GM18511 (cell line): ENCODE measurements at regions not wholly inside any gene's neighbourhood (a gene's known extent, or its start where the extent isn't known, plus 50 kb on each side); places are given as distances from the start of the nearest gene placed in this dataset.
"Not testable (repeated sequence)": the region's sequence is repeated elsewhere in the genome, so short reads cannot be mapped to it uniquely, and the experiment has no call there.

Experiments
- ATAC-seq: cut with Tn5 transposase; IDR thresholded peaks from one replicate; pipeline ENCODE4 v1.9.1; 2021; ENCODE audit warnings: mild to moderate bottlenecking, moderate library complexity; ENCODE audit not compliant: unreplicated experiment

DNA sequence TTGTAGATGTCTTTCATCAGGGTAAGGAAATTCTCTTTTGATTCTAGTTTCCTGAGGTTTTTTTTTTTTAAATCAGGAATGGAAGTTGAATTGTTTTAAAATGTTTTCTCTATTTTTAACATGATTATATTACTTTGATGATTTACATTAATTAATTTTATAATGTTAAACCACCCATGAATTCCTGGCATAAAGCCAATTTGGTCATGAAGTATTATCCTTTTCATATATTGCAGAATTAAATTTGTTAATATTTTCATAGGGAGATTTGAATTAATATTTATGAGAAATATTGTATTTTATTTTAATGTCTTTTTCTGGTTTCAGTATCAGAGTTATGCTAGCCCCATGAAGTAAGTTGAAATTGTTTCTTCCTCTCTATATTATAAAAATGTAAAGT is 144.6 kb downstream of the MAIP1 start:
- ATAC-seq = no peak

DNA sequence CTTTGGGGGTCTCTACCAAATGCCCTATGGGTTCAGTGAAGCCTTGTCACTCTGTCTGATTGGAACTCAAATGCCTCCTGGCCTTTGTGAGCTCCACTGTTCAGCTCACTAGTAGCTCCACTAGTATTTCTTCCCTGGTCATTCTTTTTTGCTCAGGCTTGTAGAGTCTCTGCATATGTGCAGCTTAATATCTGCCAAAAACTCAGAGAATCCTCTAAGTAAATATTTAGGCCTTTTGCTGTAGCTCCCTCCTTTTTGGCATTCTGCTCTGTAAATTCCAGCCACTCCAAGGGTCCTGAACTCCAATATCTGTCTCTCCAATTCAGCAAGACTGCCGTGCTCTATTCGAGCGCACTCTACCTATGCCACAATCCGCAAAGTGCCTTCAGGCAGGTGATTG is 146.5 kb downstream of the MAIP1 start:
- ATAC-seq = no peak

DNA sequence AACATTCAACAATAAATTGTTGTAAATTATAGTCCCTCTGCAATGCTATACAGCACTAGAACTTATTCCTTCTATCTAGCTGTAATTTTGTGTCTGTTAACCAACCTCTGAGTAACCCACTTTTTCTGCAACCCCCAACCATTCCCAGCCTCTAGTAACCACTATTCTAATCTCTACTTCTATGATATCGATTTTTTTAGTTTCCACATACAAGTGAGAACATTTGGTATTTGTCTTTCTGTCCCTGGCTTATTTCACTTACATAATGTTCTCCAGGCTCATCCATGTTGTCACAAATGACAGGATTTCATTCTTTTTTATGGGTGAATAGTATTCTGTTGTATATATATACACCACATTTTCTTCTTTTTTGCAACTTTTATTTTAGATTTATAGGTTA is 147.6 kb downstream of the MAIP1 start:
- no peak for ATAC-seq

DNA sequence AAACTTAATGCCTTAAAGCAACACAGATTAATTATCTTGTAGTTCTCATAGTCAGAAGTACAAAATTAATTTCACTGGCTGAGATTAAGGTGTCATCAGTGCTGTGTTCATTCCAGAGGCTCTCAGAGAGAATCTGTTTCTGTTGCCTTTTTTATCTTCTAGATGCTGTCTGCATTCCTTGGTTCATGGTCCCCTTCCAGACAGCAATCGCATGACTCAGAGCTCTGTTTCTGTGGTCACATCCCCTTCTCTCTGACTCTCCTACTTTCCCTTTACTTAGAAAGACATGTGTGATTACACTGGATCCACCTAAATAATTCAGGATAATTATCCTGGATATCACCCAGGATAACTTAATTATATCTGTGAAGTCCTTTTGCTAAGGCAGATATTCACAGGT is 148.6 kb downstream of the MAIP1 start:
- no peak for ATAC-seq

DNA sequence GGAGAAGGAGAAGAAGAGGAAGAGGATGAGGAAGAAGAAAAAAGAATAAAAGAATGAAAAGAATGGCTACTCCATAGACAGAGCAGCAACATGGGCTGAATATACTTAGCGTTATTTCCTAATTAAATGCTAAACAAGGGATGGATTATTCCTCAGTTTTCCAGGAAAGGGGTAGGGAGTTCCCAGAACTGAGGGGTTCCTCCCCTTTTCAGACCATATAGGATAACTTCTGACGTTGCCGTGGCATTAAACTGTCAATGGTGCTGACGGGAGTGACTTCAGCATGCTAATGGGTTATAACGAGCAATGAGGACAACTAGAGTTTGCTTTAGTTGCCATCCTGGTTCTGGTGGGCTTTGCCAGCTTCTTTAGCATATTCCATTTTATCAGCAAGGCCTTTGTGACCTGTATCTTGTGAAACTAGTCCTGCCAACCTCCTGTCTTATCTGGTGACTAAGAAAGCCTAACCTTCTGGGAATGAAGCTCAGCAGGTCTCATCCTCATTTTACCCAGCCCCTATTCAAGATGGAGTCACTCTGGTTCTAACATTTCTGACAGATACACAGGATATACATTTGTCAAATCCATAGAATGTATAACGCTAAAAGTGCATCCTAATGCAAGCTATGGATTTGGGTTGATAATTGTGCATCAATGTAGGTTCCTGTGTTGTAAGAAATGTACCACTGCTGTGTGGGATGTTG is 152.3 kb downstream of the MAIP1 start:
- ATAC-seq = no peak

DNA sequence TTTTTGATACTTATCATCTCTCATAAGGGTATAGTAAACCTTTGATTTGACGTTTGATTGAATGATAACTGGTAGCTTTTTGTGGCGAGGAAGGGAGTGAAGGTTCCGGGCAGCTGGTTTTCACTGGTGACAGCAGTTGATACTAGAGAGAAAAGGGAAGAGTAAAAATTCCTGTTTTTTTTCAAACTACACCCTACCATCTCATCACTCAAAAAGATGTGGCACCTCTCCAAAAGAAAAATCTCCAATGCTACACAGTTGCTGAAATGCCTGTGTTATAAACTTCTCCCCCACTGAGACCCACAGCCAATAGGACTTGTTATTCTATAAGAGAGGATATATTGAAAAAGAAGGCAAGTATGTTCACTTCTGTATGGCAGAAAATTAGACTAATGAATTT is 154.0 kb downstream of the MAIP1 start:
- no peak for ATAC-seq

DNA sequence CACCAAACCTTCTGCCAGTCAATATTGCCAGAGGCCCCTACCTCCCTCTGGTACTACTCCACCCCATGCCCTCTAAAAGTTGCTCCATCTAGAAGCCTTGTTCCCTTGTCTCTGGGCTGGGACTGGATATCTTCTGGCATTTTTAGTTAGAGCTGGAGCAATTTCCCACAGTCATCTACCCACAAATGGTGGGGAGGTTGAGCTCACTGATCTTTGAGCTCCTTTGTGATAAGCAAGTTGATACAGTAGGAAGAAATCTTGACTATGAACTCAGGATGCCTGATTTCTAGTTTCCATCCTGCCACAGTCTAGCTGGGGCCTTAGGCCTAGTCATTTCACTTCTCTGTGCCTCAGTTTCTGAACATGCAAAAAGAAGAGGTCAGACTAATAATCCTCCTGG is 155.0 kb downstream of the MAIP1 start:
- no peak for ATAC-seq

DNA sequence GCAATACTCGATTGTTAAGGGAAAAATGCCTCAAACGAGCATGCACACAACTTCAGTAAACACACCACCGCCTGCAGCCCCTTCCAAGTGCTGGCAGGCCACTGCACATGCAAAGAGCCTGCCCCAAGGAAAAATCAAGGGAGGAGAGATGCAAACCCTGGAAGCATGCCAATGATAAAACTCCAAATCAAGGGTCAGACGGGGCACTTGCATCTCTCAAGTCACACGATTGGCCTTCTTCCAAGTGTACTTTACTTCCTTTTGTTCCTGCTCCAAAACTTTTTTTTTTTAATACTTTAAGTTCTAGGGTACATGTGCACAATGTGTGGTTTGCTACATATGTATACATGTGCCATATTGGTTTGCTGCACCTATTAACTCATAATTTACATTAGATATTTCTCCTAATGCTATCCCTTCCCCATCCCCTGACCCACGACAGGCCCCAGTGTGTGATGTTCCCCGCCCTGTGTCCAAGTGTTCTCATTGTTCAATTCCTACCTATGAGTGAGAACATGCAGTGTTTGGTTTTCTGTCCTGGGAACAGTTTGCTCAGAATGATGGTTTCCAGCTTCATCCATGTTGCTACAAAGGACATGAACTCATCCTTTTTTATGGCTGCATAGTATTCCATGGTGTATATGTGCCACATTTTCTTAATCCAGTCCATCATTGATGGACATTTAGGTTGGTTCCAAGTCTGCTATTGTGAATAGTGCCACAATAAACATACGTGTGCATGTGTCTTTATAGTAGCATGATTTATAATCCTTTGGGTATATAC is 157.8 kb downstream of the MAIP1 start:
- ATAC-seq = not testable (repeated sequence)

DNA sequence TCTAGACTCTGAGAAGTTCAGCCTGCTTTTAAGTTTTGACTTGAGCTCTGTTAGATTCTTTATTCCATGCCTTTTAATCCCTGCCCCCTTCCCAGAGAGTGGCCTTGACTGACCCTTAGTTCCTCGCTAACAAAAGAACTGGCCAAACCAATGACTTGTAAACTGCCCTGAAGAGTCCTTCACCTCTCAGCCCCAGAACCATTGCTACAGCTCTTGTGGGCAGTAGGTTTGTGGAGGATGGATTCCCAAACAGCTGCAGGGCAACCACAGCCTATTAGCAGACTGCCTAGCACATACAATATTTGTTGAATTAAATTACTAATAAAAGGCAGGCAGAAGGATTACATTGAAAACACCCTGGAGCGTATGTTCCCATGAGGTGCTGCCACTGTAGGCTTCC is 163.9 kb downstream of the MAIP1 start:
- no peak for ATAC-seq

DNA sequence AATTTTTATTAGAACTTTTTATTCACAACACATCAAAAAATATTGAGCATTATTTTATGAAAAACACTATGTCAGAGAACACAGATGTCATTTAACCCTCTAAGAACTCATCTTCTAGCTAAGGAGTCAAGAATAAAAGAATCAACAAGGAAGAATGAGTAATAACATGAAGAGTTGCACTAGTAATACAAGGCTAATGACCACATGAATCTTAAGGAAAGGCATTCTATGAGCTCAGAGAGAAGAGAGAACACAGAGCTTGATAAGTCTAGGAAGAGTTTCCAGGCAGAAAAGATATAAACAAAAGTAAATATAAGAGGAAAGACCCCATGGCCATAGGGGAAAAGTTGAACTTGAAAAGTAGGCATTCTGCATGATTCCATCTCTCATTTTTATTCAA is 166.5 kb downstream of the MAIP1 start:
- no peak for ATAC-seq

DNA sequence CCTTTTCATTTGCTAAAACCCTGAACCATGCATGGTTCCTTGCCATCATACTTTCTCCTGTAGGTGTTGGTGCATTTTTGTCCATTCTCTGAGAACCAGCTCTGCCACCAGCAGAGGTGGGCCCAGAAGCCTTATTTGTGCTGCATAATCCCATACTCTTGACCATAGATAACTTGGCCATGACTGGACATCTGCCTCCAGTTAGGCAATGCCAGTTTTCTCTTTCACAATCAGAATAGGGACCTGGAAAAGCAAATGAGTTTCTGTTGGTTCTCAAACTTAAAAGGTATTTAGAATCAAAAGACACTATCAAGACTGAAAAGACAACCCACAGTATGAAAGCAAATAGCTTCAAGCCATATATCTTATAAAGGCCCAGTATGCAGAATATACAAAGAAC is 167.3 kb downstream of the MAIP1 start:
- ATAC-seq = no peak

DNA sequence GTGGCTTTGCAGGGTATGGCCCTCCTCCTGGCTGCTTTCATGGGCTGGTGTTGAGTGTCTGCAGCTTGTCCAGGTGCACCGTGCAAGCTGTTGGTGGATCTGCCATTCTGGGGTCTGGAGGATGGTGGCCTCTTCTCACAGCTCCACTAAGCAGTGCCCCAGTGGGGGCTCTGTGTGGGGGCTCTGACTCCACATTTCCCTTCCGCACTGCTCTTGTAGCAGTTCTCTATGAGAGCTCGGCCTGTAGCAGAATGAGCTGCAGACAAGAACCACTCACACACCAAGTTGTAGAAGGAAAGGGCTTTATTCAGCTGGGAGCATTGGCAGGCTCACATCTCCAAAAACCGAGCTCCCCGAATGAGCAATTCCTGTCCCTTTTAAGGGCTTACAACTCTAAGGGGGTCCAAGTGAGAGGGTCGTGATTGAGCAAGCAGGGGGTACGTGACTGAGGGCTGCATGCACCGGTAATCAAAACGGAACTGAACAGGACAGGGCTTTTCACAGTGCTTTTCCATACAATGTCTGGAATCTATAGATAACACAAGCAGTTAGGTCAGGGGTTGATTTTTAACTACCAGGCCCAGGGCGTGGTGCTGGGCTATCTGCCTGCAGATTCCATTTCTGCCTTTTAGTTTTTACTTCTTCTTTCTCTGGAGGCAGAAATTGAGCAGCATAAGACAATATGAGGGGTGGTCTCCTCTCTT is 169.4 kb downstream of the MAIP1 start:
- ATAC-seq = not testable (repeated sequence)

DNA sequence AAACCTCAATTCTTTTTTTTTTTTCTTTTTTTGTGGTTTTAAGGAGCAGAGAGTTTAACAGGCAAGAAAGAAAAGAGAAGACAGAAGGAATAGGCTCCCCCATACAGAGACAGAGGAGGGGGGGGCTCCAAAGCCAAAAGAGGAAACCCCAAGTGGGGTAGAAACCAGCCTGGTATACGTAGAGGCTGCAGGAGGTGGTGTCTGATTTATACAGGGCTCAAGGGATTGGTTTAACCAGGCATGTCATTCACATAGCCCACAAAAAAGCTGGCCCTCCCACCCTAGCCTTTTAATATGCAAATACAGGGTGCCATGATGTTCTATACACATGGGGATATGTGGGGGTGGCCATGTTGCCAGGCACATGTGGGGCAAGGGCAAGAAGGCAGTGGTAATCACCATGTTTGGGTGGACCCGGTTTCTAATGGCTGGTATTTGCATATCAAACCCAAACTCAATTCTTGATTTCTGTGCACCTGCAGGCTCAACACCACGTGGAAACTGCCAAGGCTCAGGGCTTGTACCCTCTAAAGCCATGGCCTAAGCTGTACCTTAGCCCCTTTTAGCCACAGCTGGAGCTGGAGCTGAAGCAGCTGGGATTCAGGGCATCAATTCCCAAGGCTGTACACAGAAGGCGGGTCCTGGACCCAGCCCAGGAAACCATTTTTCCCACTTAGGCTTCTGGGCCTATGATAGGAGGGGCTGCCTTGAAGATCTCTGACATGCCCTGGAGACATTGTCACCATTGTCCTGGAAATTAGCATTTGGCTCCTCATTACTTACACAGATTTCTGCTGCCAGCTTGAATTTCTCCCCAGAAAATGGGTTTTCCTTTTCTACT is 170.3 kb downstream of the MAIP1 start:
- ATAC-seq = no peak

DNA sequence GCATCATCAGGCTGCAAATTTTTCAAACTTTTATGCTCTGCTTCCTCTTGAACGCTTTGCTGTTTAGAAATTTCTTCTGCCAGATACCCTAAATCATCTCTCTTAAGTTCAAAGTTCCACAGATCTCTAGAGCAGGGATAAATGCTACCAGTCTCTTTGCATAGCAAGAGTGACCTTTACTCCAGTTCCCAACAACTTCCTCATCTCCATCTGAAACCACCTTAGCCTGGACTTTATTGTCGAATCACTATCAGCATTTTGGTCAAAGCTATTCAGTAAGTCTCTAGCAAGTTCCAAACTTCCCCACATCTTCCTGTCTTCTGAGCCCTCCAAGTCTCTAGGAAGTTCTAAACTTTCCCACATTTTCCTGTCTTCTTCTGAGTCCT is 170.9 kb downstream of the MAIP1 start:
- ATAC-seq = not testable (repeated sequence)

DNA sequence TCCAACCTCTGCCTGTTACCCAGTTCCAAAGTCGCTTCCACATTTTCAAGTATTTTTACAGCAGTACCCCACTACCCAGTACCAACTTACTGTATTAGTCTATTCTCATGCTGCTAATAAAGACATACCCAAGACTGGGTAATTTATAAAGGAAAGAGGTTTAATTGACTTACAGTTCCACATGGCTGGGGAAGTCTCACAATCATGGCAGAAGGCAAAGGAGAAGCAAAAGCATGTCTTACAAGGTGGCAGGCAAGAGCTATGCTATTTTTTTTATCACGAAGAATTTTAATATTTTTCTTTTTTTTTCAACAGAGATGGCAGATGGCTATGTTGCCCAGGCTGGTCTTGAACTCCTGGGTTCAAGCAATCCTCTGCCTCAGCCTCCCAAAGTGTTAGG is 171.3 kb downstream of the MAIP1 start:
- ATAC-seq = not testable (repeated sequence)

DNA sequence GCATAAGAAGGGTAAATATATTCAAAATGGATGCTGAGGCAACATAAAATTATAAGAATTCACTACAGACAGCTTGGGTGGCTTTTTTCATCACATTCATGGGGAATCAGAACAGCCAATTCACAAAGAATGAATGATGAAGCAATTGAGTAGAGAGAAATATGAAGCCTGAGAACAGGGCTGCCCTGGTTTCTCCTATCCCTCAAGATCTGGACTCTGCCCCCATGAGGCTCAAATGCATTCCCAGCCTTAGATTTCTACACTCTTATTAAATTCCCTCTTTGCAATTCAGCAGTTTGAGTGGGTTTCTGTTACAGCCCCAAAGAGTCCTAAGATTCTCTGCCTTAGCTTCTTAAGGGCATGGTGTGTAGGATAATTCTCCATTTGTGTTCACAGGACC is 172.5 kb downstream of the MAIP1 start:
- ATAC-seq = no peak

DNA sequence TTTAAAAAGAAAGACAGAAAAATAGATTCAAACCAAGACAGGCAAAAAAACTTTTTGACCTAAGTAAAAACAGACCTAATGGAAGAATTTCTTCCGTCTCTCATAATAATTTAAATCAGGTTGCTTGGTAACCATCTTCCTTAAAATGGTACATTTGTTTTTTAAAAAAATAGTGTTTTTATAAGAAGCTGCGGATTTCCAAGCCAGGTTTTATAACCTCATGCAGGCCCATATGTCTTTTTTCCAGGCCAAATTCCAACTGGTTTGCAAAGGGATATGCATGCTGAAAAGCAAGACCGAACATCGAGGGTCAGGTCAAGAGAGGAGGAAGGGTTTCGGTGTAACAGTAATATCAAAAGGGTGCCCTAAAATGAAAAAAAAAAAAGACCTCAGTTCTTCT is 172.9 kb downstream of the MAIP1 start:
- ATAC-seq = no peak

DNA sequence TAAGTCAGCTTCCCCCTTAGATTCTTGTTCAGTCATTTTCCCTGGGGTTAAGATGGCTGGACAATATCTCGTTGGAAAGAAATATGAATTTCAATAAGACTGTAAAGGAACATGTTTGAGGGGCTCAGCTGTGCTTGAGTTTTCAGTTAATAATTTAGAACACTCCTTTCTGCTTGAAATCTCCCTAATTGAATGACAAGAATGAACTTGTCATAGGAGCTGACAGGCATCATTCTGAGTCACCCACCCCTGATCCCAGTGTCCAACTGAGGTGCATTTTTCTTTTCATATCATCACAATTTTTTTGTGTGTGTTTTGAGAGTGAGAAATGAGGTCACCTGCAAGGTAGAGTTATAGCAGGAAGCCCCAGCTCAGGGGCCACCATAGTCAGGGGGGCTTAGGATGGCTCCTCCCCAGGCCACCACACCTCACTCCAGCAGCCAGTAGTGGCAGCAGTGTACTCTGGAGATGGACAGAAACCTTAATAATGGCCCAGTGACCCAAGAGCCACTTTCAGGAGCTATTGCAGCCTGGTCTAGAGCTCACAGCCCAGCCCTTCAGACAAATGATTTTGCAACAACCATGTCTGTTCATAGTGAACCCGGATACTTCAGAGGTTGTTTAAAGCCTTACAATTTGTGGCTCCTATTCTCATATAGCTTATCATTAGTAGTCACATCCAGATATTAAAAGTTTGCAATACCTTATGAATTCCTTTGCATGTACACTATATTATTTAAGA is 174.5 kb downstream of the MAIP1 start:
- ATAC-seq = no peak

DNA sequence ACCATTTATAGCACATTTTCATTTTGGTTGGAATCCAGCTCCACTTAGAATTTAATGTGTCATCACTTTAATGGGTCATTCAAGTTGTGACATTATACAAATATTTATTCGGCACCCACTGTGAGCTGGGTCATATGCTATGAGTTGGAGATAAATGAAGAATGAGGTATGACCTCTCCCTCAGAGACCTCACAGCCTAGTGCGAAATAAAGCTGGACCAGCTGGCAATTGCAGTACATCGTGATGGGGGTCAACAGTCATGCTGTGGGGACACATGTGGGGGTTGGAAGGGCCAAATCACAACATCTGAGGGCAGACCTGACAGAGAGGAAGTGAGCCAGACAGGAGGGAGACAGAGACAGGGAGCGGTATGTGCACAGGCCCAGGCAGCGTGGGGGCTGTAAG is 175.4 kb downstream of the MAIP1 start:
- no peak for ATAC-seq

DNA sequence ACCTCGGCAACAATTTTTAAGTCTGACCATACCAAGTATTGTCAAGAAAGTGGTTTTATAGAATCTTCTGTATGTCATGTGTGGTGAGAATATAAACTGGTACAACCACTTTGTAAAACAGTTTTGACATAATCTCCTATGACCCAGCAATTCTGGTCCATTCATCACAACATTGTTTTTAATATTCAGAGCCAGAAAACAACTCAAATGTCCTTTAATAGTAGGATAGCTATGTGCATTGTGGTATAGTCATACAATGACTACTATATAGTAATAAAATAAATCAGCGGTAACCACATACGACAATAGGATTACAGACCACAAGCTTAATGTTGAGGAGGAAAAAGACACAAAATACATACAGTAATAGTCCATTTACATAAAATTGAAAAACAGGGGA is 175.2 kb upstream of the SPATS2L start:
- no peak for ATAC-seq
